Gastrocnemius medialis (tissue), 4 donors: ENCODE measurements at regions not wholly inside any gene's neighbourhood (a gene's known extent, or its start where the extent isn't known, plus 50 kb on each side); places are given as distances from the start of the nearest gene placed in this dataset.

ENCODE experiments used
- POLR2A ChIP-seq, 2 donors: fragments of 450-650 bp; IDR thresholded peaks; one replicate each; pipeline ENCODE4 v1.6.1; 2017; ENCODE audit warnings: antibody characterized with exemption in 2 of 2, mild to moderate bottlenecking in 2 of 2, moderate library complexity in 2 of 2
- TF ChIP-seq, protein P1 (sequence below), 5 experiments: fragments of 450-650 bp in 3 of 5; fragments of 200-600 bp in 2 of 5; sonication (generic) in 2 of 5; IDR thresholded peaks in 4 of 5; conservative IDR thresholded peaks in 1 of 5; 1 replicate in 4 of 5; 2 replicates in 1 of 5; pipeline ENCODE4 v1.5.1; 2016 to 2019; ENCODE audit warnings: antibody characterized with exemption in 5 of 5, mild to moderate bottlenecking in 3 of 5, moderate library complexity in 3 of 5

DNA sequence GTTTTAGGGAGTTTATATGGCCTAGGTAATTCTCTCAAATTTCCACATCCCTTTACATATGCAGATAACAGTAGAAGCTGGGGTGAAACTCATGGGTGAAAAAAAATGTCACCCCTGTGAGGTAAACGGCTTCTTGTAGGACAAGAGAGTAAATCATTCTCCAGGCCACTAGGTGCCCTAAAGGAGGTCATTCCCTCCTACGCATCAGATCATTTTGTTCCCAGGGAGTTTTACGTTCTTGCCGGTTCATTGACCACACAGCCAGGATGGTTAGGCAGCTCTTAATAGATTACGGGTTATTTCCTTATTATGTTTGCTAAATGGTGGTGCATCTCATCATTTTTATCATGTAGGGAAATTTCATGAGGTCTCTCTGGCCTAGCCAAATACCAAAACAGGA lies 225.8 kb upstream of the NOCT start:
- TF ChIP-seq, protein P1, sequence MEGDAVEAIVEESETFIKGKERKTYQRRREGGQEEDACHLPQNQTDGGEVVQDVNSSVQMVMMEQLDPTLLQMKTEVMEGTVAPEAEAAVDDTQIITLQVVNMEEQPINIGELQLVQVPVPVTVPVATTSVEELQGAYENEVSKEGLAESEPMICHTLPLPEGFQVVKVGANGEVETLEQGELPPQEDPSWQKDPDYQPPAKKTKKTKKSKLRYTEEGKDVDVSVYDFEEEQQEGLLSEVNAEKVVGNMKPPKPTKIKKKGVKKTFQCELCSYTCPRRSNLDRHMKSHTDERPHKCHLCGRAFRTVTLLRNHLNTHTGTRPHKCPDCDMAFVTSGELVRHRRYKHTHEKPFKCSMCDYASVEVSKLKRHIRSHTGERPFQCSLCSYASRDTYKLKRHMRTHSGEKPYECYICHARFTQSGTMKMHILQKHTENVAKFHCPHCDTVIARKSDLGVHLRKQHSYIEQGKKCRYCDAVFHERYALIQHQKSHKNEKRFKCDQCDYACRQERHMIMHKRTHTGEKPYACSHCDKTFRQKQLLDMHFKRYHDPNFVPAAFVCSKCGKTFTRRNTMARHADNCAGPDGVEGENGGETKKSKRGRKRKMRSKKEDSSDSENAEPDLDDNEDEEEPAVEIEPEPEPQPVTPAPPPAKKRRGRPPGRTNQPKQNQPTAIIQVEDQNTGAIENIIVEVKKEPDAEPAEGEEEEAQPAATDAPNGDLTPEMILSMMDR (IDR thresholded peaks at IDR 0.05 in 4 of 5, conservative IDR thresholded peaks at IDR 0.05 in 1 of 5) = no peak
- TF ChIP-seq POLR2A (IDR thresholded peaks at IDR 0.05) = no peak
